Epithelial cell of esophagus (primary cell): ENCODE measurements at regions not wholly inside any gene's neighbourhood (a gene's known extent, or its start where the extent isn't known, plus 50 kb on each side); places are given as distances from the start of the nearest gene placed in this dataset.

ENCODE experiments used
- DNase-seq: peaks from one replicate; pipeline ENCODE4 v3.0.0; 2010; ENCODE audit warnings: low read depth
- H3K4me3 ChIP-seq: 2 replicates; pipeline ENCODE4 v1.5.1; 2011; ENCODE audit warnings: mild to moderate bottlenecking, low read length, control low read depth
- TF ChIP-seq, protein P1 (sequence below): IDR thresholded peaks from 2 replicates; pipeline ENCODE4 v1.5.1; 2011; ENCODE audit warnings: low read depth, mild to moderate bottlenecking, low read length, control low read depth, inconsistent platforms; ENCODE audit not compliant: insufficient read depth; ENCODE audit errors: missing control alignments

DNA sequence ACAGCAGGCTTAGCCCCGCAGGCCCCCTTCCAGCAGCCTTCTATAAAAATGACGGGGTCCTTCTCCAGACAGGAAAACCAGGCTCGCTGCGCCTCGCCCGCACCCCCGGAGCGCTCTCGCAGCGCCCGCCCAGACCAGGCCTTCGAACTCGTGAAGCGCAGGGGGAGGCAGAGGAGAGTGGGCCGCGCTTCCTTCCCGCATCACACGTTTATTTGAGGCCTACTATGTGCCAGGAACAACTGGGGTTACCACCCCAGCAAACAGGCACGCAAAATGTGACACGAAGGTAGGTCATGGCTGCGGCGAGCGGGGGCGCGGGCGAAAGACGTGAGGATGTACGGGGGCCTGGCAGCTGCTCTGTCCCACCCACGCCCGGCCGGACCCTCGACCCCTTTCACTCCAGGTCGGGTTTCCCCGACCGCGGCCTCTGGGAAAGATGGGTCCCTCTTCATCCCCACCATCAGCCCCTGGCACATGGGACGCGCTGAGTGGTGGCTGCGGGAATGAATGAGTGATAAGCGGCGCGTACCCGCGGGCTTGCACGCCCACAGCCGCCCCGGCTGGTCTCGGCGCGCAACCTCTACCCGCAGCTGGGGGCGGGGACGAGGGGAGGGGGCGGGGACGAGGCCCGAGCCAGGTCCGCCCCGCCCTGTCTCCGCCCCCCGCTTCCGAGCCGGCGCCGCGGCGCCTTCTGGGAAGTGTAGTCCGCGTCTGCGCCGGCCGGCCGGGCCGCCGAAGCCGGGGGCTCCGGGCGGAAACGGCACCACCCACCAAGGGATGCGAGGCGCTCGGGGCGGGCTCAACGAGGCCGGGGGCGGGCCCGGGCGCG, 59.1 kb downstream of the ZNF467 start:
- TF ChIP-seq, protein P1, sequence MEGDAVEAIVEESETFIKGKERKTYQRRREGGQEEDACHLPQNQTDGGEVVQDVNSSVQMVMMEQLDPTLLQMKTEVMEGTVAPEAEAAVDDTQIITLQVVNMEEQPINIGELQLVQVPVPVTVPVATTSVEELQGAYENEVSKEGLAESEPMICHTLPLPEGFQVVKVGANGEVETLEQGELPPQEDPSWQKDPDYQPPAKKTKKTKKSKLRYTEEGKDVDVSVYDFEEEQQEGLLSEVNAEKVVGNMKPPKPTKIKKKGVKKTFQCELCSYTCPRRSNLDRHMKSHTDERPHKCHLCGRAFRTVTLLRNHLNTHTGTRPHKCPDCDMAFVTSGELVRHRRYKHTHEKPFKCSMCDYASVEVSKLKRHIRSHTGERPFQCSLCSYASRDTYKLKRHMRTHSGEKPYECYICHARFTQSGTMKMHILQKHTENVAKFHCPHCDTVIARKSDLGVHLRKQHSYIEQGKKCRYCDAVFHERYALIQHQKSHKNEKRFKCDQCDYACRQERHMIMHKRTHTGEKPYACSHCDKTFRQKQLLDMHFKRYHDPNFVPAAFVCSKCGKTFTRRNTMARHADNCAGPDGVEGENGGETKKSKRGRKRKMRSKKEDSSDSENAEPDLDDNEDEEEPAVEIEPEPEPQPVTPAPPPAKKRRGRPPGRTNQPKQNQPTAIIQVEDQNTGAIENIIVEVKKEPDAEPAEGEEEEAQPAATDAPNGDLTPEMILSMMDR, result no peak
- peak; percentile 91 for DNase-seq
- H3K4me3 ChIP-seq, result peak overlapping the region; percentile 60

DNA sequence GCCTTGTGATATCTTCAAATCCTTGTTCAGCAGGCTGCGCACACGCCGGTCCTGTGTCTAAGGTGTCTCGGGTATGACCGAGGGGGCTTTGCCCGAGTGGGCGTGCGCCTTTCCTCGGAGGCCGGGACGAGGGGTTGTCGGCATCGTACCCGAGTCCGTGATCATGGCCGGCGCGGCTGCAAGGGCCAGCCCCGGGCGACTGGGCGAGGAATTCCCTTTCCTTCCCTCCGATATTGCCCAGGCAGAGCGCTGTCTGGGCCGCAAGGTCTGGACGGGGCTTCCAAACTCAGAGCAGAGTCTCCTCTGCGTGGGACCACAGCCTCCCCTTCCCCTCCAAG, 59.7 kb downstream of the ZNF467 start:
- TF ChIP-seq, protein P1, result no peak
- DNase-seq, result no peak
- peak overlapping the region; percentile 60 for H3K4me3 ChIP-seq

GRCh38 chr7:149713061-149713730, 60.2 kb downstream of the ZNF467 start:
- TF ChIP-seq, protein P1, result no peak
- no peak for DNase-seq
- no peak overlapping the region for H3K4me3 ChIP-seq

DNA sequence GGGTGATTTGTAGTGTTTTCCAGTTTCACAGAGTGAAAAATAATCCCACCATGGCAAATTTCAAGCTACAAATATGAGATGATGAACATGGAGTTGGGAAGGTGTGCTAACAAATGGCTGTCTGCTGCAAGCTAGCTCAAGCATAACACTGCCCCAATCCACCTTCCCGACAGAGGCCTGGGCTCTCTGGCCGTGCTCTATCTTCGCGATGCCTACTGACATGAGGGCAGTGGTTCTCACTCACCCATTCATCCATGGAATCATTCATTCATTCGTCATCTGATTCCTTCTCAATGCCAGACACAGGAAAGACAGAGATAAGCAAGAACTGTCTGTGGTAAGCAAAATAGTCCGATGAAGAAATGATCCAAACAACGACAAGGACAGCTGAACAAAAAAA, 65.4 kb downstream of the ZNF467 start:
- H3K4me3 ChIP-seq, result no peak overlapping the region
- TF ChIP-seq, protein P1, result no peak
- DNase-seq, result no peak

- peak; percentile 29 for DNase-seq
- H3K4me3 ChIP-seq, result no peak overlapping the region
- TF ChIP-seq, protein P1, result no peak
Observed at GRCh38 chr7:149707448-149707886, 65.9 kb downstream of the ZNF467 start.

GRCh38 chr7:149706398-149706797, 67.0 kb downstream of the ZNF467 start:
- TF ChIP-seq, protein P1, result no peak
- no peak overlapping the region for H3K4me3 ChIP-seq
- DNase-seq, result no peak
